ENCODE measurements at regions not wholly inside any gene's neighbourhood (a gene's known extent, or its start where the extent isn't known, plus 50 kb on each side); places are given as distances from the start of the nearest gene placed in this dataset.

- no peak overlapping the region for H3K9ac ChIP-seq
- no peak overlapping the region for H2AFZ ChIP-seq
- TF ChIP-seq EZH2phosphoT487 (IDR thresholded peaks at IDR 0.05; ENCODE audit: insufficient read depth, low read depth) (no peak), EZH2 (IDR thresholded peaks at IDR 0.05; ENCODE audit: insufficient read depth, poor library complexity, severe bottlenecking) (no peak)
- no peaks in the 10 kb centered on the region for H3K4me1 ChIP-seq (ENCODE audit: insufficient read depth)
- no peaks in the 10 kb centered on the region for H3K9me3 ChIP-seq (ENCODE audit: low read depth)
- H3K36me3 ChIP-seq (ENCODE audit: low read depth), result no peaks in the 10 kb centered on the region
- no peaks in the 10 kb centered on the region for H3F3A ChIP-seq (ENCODE audit: insufficient read depth)
- in situ Hi-C loops (cut with MboI), result no loop called here
- H3K79me2 ChIP-seq (ENCODE audit: insufficient read depth), result no peaks in the 10 kb centered on the region
- no peak overlapping the region for H3K4me3 ChIP-seq
- H3K4me2 ChIP-seq (ENCODE audit: unreplicated experiment), result no peak overlapping the region
- H3K9me2 ChIP-seq (ENCODE audit: insufficient read depth), result no peaks in the 10 kb centered on the region
- no peak overlapping the region for H3K27ac ChIP-seq
- H3K27me3 ChIP-seq (replicated peaks; ENCODE audit: insufficient read depth), result peaks cover 29% of the 10 kb centered on the region
- H4K20me1 ChIP-seq (ENCODE audit: insufficient read depth), result no peaks in the 10 kb centered on the region
- WGBS, 2 experiments (ENCODE audit: low coverage in 1 of 2, low lambda C conversion rate in 2 of 2, missing lambda C conversion rate in 2 of 2), result 13 to 17% methylated on average over 5 of the region's 5 CpGs
- DNase-seq, result peak; percentile 30
Observed at GRCh38 chr1:47644212-47644573, 206.3 kb downstream of the FOXD2 start.

- TF ChIP-seq EZH2 (IDR thresholded peaks at IDR 0.05; ENCODE audit: insufficient read depth, poor library complexity, severe bottlenecking) (no peak), EZH2phosphoT487 (IDR thresholded peaks at IDR 0.05; ENCODE audit: insufficient read depth, low read depth) (no peak)
- in situ Hi-C loops (cut with MboI), result no loop called here
- no peak overlapping the region for H3K4me3 ChIP-seq
- H4K20me1 ChIP-seq (ENCODE audit: insufficient read depth), result no peaks in the 10 kb centered on the region
- H3K9ac ChIP-seq, result no peak overlapping the region
- H3K79me2 ChIP-seq (ENCODE audit: insufficient read depth), result no peaks in the 10 kb centered on the region
- H3K27ac ChIP-seq, result no peak overlapping the region
- H3K27me3 ChIP-seq (replicated peaks; ENCODE audit: insufficient read depth), result peaks cover 29% of the 10 kb centered on the region
- no peaks in the 10 kb centered on the region for H3K36me3 ChIP-seq (ENCODE audit: low read depth)
- H3K9me2 ChIP-seq (ENCODE audit: insufficient read depth), result no peaks in the 10 kb centered on the region
- no peaks in the 10 kb centered on the region; the same call in 1 of the 2 replicates for H3F3A ChIP-seq (ENCODE audit: insufficient read depth)
- H3K9me3 ChIP-seq (ENCODE audit: low read depth), result no peaks in the 10 kb centered on the region
- no peak overlapping the region for H3K4me2 ChIP-seq (ENCODE audit: unreplicated experiment)
- H3K4me1 ChIP-seq (ENCODE audit: insufficient read depth), result peaks cover 4% of the 10 kb centered on the region; the same call in 1 of the 2 replicates
- no peak overlapping the region for H2AFZ ChIP-seq
- 21 to 24% methylated on average over 7 to 8 of the region's 8 CpGs for WGBS, 2 experiments (ENCODE audit: low coverage in 1 of 2, low lambda C conversion rate in 2 of 2, missing lambda C conversion rate in 2 of 2)
- DNase-seq, result no peak
Observed at GRCh38 chr1:47645151-47645550, 207.3 kb downstream of the FOXD2 start.

GRCh38 chr1:47646676-47647075 is 208.8 kb downstream of the FOXD2 start:
- no peaks in the 10 kb centered on the region for H3K9me3 ChIP-seq (ENCODE audit: low read depth)
- WGBS, 2 experiments (ENCODE audit: low coverage in 1 of 2, low lambda C conversion rate in 2 of 2, missing lambda C conversion rate in 2 of 2), result 82 to 100% methylated on average over 1 of the region's 1 CpG
- H3K4me1 ChIP-seq (ENCODE audit: insufficient read depth), result peaks cover 9% of the 10 kb centered on the region; the same call in 1 of the 2 replicates
- no peak overlapping the region for H3K27ac ChIP-seq
- H3K4me2 ChIP-seq (ENCODE audit: unreplicated experiment), result no peak overlapping the region
- TF ChIP-seq EZH2 (IDR thresholded peaks at IDR 0.05; ENCODE audit: insufficient read depth, poor library complexity, severe bottlenecking) (no peak), EZH2phosphoT487 (IDR thresholded peaks at IDR 0.05; ENCODE audit: insufficient read depth, low read depth) (no peak)
- no peaks in the 10 kb centered on the region for H4K20me1 ChIP-seq (ENCODE audit: insufficient read depth)
- H3K9ac ChIP-seq, result no peak overlapping the region
- H3K4me3 ChIP-seq, result no peak overlapping the region
- in situ Hi-C loops (cut with MboI), result no loop called here
- peaks cover 29% of the 10 kb centered on the region for H3K27me3 ChIP-seq (replicated peaks; ENCODE audit: insufficient read depth)
- no peaks in the 10 kb centered on the region for H3K9me2 ChIP-seq (ENCODE audit: insufficient read depth)
- H3K79me2 ChIP-seq (ENCODE audit: insufficient read depth), result no peaks in the 10 kb centered on the region
- H3F3A ChIP-seq (ENCODE audit: insufficient read depth), result no peaks in the 10 kb centered on the region; the same call in 1 of the 2 replicates
- no peaks in the 10 kb centered on the region for H3K36me3 ChIP-seq (ENCODE audit: low read depth)
- no peak overlapping the region for H2AFZ ChIP-seq
- DNase-seq, result no peak

- no peak overlapping the region for H3K4me2 ChIP-seq (ENCODE audit: unreplicated experiment)
- no peaks in the 10 kb centered on the region for H3K9me3 ChIP-seq (ENCODE audit: low read depth)
- TF ChIP-seq EZH2 (IDR thresholded peaks at IDR 0.05; ENCODE audit: insufficient read depth, poor library complexity, severe bottlenecking), result no peak
- no peak for TF ChIP-seq EZH2phosphoT487 (IDR thresholded peaks at IDR 0.05; ENCODE audit: insufficient read depth, low read depth)
- peaks cover 9% of the 10 kb centered on the region; the same call in 1 of the 2 replicates for H3K4me1 ChIP-seq (ENCODE audit: insufficient read depth)
- no peaks in the 10 kb centered on the region for H3K9me2 ChIP-seq (ENCODE audit: insufficient read depth)
- H3K9ac ChIP-seq, result no peak overlapping the region
- H4K20me1 ChIP-seq (ENCODE audit: insufficient read depth), result no peaks in the 10 kb centered on the region
- WGBS, 2 experiments (ENCODE audit: low coverage in 1 of 2, low lambda C conversion rate in 2 of 2, missing lambda C conversion rate in 2 of 2), result 76 to 83% methylated on average over 5 of the region's 5 CpGs
- peaks cover 35% of the 10 kb centered on the region for H3K27me3 ChIP-seq (replicated peaks; ENCODE audit: insufficient read depth)
- no peak for DNase-seq
- no peaks in the 10 kb centered on the region; the same call in 1 of the 2 replicates for H3F3A ChIP-seq (ENCODE audit: insufficient read depth)
- H2AFZ ChIP-seq, result no peak overlapping the region
- no peaks in the 10 kb centered on the region for H3K36me3 ChIP-seq (ENCODE audit: low read depth)
- H3K4me3 ChIP-seq, result no peak overlapping the region
- no peak overlapping the region for H3K27ac ChIP-seq
- in situ Hi-C loops (cut with MboI), result no loop called here
- H3K79me2 ChIP-seq (ENCODE audit: insufficient read depth), result no peaks in the 10 kb centered on the region
Observed at GRCh38 chr1:47647327-47647845, 209.5 kb downstream of the FOXD2 start.
